ENCODE measurements at regions not wholly inside any gene's neighbourhood (a gene's known extent, or its start where the extent isn't known, plus 50 kb on each side); places are given as distances from the start of the nearest gene placed in this dataset.
A peak's percentile ranks its signal among the peaks of the same experiment; 100 is the strongest.

DNA sequence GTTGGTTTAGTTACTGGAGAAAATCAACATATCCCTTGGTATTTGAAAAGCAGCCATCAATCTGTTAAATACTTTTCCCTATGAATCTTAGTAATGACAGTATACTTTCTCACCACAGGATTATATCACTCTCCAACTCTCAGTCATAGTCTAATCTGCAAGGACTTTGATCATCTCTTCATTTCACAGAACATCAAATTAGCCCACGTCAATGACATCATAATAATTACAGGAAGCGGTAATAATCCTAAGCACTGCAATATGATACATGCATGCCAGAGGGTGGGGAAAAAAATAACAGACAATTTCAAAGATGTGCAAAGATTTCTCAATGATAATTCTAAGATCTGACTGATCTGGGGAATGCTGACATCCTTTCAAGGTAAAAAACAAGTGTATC lies 404.1 kb downstream of the GPM6A start:
- Mint-ChIP-seq H3K4me1 (ENCODE audit: insufficient read depth, unreplicated experiment) (peaks cover 15% of the 10 kb centered on the region), H3K36me3 (ENCODE audit: insufficient read depth, unreplicated experiment) (no peaks in the 10 kb centered on the region), H3K4me3 (ENCODE audit: unreplicated experiment) (no peak overlapping the region), H3K27me3 (ENCODE audit: insufficient read depth, unreplicated experiment) (no peaks in the 10 kb centered on the region), H3K27ac (ENCODE audit: low read depth, unreplicated experiment) (no peak overlapping the region), H3K9me3 (ENCODE audit: unreplicated experiment) (no peaks in the 10 kb centered on the region)
- TF ChIP-seq CTCF (IDR thresholded peaks at IDR 0.05; ENCODE audit: unreplicated experiment): no peak
- intact Hi-C loops (cut with micrococcal nuclease): no loop called here
- no peak for DNase-seq (ENCODE audit: unreplicated experiment)
- CTCF ChIA-PET: interaction anchor here (0.6 kb wide), 1 partner anchor 29 kb away, joined by 3 read pairs; no protein-coding TSS in a partner anchor
- BruUV-seq (replicated peaks): no TSS peak
- POLR2A ChIA-PET: no interaction called here

GRCh38 chr4:175411251-175411650 lies 400.8 kb downstream of the GPM6A start:
- ChIA-PET CTCF (no interaction called here), POLR2A (no interaction called here)
- no TSS peak for BruUV-seq (replicated peaks)
- Mint-ChIP-seq H3K4me1 (ENCODE audit: insufficient read depth, unreplicated experiment) (peaks cover 20% of the 10 kb centered on the region), H3K27ac (ENCODE audit: low read depth, unreplicated experiment) (peak overlapping the region; percentile 83), H3K36me3 (ENCODE audit: insufficient read depth, unreplicated experiment) (no peaks in the 10 kb centered on the region), H3K4me3 (ENCODE audit: unreplicated experiment) (no peak overlapping the region), H3K27me3 (ENCODE audit: insufficient read depth, unreplicated experiment) (no peaks in the 10 kb centered on the region), H3K9me3 (ENCODE audit: unreplicated experiment) (peaks cover 7% of the 10 kb centered on the region)
- no peak for TF ChIP-seq CTCF (IDR thresholded peaks at IDR 0.05; ENCODE audit: unreplicated experiment)
- peak; percentile 8 for DNase-seq (ENCODE audit: unreplicated experiment)
- intact Hi-C loops (cut with micrococcal nuclease): no loop called here

DNA sequence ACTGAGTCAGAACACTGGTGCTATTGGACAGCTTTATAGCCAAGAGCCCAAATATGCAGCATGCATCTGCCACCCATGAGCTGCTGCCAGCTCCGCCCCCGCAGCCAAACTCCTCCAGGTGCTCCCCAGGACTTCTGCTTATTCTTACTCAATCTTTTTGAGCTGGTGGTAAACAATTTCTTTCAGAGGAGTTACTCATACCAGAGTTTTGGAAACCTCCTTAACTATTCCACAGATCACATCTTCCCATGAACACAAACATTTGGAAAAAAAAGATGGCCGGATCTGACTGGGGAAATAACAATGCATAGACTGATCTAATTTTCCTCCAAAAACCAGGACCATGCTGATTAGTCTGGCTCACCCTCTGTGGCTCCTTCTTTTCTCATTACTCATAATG lies 399.9 kb downstream of the GPM6A start:
- POLR2A ChIA-PET: interaction anchor here (0.7 to 2.1 kb wide), 2 partner anchors 9 to 35 kb away, joined by 3 to 5 read pairs; no protein-coding TSS in a partner anchor
- no TSS peak for BruUV-seq (replicated peaks)
- no peak for TF ChIP-seq CTCF (IDR thresholded peaks at IDR 0.05; ENCODE audit: unreplicated experiment)
- H3K4me1 Mint-ChIP-seq (ENCODE audit: insufficient read depth, unreplicated experiment): peaks cover 20% of the 10 kb centered on the region
- H3K27me3 Mint-ChIP-seq (ENCODE audit: insufficient read depth, unreplicated experiment): no peaks in the 10 kb centered on the region
- H3K27ac Mint-ChIP-seq (ENCODE audit: low read depth, unreplicated experiment): peak overlapping the region; percentile 83
- CTCF ChIA-PET: interaction anchor here (0.6 to 0.7 kb wide), 3 partner anchors 66 to 614 kb away, joined by 3 read pairs; no protein-coding TSS in a partner anchor
- intact Hi-C loops (cut with micrococcal nuclease): no loop called here
- no peak overlapping the region for H3K4me3 Mint-ChIP-seq (ENCODE audit: unreplicated experiment)
- peak; percentile 82 for DNase-seq (ENCODE audit: unreplicated experiment)
- H3K9me3 Mint-ChIP-seq (ENCODE audit: unreplicated experiment): peaks cover 7% of the 10 kb centered on the region
- H3K36me3 Mint-ChIP-seq (ENCODE audit: insufficient read depth, unreplicated experiment): no peaks in the 10 kb centered on the region

- H3K27ac Mint-ChIP-seq (ENCODE audit: low read depth, unreplicated experiment): peak overlapping the region; percentile 83
- no peaks in the 10 kb centered on the region for H3K36me3 Mint-ChIP-seq (ENCODE audit: insufficient read depth, unreplicated experiment)
- CTCF ChIA-PET: interaction anchor here (0.6 to 1.1 kb wide), 3 partner anchors 40 to 613 kb away, joined by 3 to 5 read pairs (median 3); no protein-coding TSS in a partner anchor
- no peaks in the 10 kb centered on the region for H3K27me3 Mint-ChIP-seq (ENCODE audit: insufficient read depth, unreplicated experiment)
- TF ChIP-seq CTCF (IDR thresholded peaks at IDR 0.05; ENCODE audit: unreplicated experiment): no peak
- POLR2A ChIA-PET: interaction anchor here (0.7 to 2.1 kb wide), 2 partner anchors 8 to 13 kb away, joined by 3 to 5 read pairs; no protein-coding TSS in a partner anchor
- DNase-seq (ENCODE audit: unreplicated experiment): peak; percentile 33
- peaks cover 20% of the 10 kb centered on the region for H3K4me1 Mint-ChIP-seq (ENCODE audit: insufficient read depth, unreplicated experiment)
- no TSS peak for BruUV-seq (replicated peaks)
- peaks cover 7% of the 10 kb centered on the region for H3K9me3 Mint-ChIP-seq (ENCODE audit: unreplicated experiment)
- intact Hi-C loops (cut with micrococcal nuclease): no loop called here
- no peak overlapping the region for H3K4me3 Mint-ChIP-seq (ENCODE audit: unreplicated experiment)
Measured at GRCh38 chr4:175412746-175413145, 399.3 kb downstream of the GPM6A start.
